Natural killer cell (primary cell): ENCODE measurements at regions not wholly inside any gene's neighbourhood (a gene's known extent, or its start where the extent isn't known, plus 50 kb on each side); places are given as distances from the start of the nearest gene placed in this dataset.

Experiments used
- ATAC-seq, 3 donors: fragments of 150-1000 bp in 2 of 3; fragments of 200-7000 bp in 1 of 3; cut with Tn5 transposase; 1 replicate in 1 of 3; 2 replicates in 2 of 3; pipeline ENCODE4 v1.10.0; 2021; ENCODE audit warnings: mild to moderate bottlenecking in 2 of 3, moderate library complexity in 2 of 3
- DNase-seq, 2 donors: peaks; one replicate each; pipeline versions ENCODE4 v3.0.0 to v3.0.0-alpha.2; 2013 to 2021; ENCODE audit warnings: mixed read lengths in 1 of 2
- H3K27ac ChIP-seq: one replicate; pipeline ENCODE4 v1.5.1; 2013; ENCODE audit warnings: mild to moderate bottlenecking, low read length
- H3K27me3 ChIP-seq: one replicate; pipeline ENCODE4 v1.6.1; 2013; ENCODE audit warnings: low read length; ENCODE audit not compliant: control insufficient read depth, insufficient read depth
- H3K36me3 ChIP-seq: one replicate; pipeline ENCODE4 v1.6.1; 2013; ENCODE audit warnings: low read length; ENCODE audit not compliant: control insufficient read depth, insufficient read depth
- H3K4me1 ChIP-seq: one replicate; pipeline ENCODE4 v1.6.1; 2013; ENCODE audit warnings: low read length; ENCODE audit not compliant: control insufficient read depth, insufficient read depth
- H3K4me3 ChIP-seq: one replicate; pipeline ENCODE4 v1.5.1; 2013; ENCODE audit warnings: low read length
- H3K9me3 ChIP-seq: one replicate; pipeline ENCODE4 v1.6.1; 2013; ENCODE audit warnings: low read length; ENCODE audit not compliant: control insufficient read depth, insufficient read depth
- H3K27ac Mint-ChIP-seq, 2 donors: one replicate each; pipeline ENCODE4 v1.8.0; 2022; ENCODE audit warnings: mild to moderate bottlenecking in 2 of 2, mixed read lengths in 2 of 2, moderate library complexity in 1 of 2
- H3K27me3 Mint-ChIP-seq, 2 donors: one replicate each; pipeline ENCODE4 v1.8.0; 2022; ENCODE audit warnings: low read depth in 2 of 2, mixed read lengths in 2 of 2
- H3K36me3 Mint-ChIP-seq: one replicate; pipeline ENCODE4 v1.8.0; 2022; ENCODE audit warnings: mixed read lengths
- H3K4me1 Mint-ChIP-seq, 2 donors: one replicate each; pipeline ENCODE4 v1.8.0; 2022; ENCODE audit warnings: mixed read lengths in 2 of 2
- H3K4me3 Mint-ChIP-seq: one replicate; pipeline ENCODE4 v1.8.0; 2022; ENCODE audit warnings: mild to moderate bottlenecking, moderate library complexity, mixed read lengths
- H3K9me3 Mint-ChIP-seq, 2 donors: one replicate each; pipeline ENCODE4 v1.8.0; 2022; ENCODE audit warnings: mixed read lengths in 2 of 2
- CTCF ChIP-seq: fragments of 200-600 bp; IDR thresholded peaks from one replicate; pipeline ENCODE4 v1.8.0; 2022; ENCODE audit warnings: antibody characterized with exemption
- WGBS: methylation state at CpG from one replicate; pipeline ENCODE4 v1.1.7; 2013; ENCODE audit warnings: missing lambda C conversion rate; ENCODE audit not compliant: insufficient coverage; 5-methylcytosine and 5-hydroxymethylcytosine counted together
- intact Hi-C: fragments of 100-400 bp; cut with micrococcal nuclease; formaldehyde crosslinking; loops from one replicate; pipeline ENCODE4 v1.14.2; 2022

DNA sequence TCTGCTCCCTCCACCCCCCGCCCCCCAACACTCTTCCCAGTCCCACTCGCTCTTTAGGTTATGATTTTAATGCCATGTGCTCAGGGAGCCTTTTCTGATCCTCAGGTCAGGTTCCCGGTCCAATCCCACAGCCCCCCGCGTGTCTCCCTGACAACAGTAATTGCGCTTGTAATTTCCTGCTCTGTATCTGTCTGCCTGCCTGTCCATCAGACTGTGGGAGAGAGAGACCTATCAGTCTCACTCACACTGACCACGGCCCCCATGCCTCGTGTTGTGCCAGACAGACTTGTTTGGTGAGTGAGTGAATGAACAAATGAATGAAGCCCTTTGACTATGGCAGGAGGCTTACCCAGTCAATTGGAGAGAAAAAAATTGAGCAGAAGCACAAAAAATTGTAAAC, 50.8 kb upstream of the ECE1 start:
- Histone ChIP-seq H3K27ac (no peak overlapping the region), H3K9me3 (no peaks in the 10 kb centered on the region), H3K27me3 (no peaks in the 10 kb centered on the region), H3K4me3 (no peak overlapping the region), H3K36me3 (no peaks in the 10 kb centered on the region), H3K4me1 (peaks cover 63% of the 10 kb centered on the region)
- ATAC-seq (no peak), DNase-seq (no peak)
- Mint-ChIP-seq H3K27ac (peak overlapping the region in 1 of 2 donors; percentile 9), H3K9me3 (no peaks in the 10 kb centered on the region), H3K36me3 (no peaks in the 10 kb centered on the region), H3K4me1 (peaks cover 54 to 81% of the 10 kb centered on the region in 2 donors), H3K27me3 (no peaks in the 10 kb centered on the region), H3K4me3 (no peak overlapping the region)
- TF ChIP-seq CTCF: no peak
- intact Hi-C loops: no loop called here
- WGBS: 78% methylated on average over 8 of the region's 8 CpGs

GRCh38 chr1:21340230-21340945, 50.1 kb upstream of the ECE1 start:
- Histone ChIP-seq H3K4me3 (no peak overlapping the region), H3K4me1 (peaks cover 64% of the 10 kb centered on the region), H3K27ac (no peak overlapping the region), H3K9me3 (no peaks in the 10 kb centered on the region), H3K36me3 (no peaks in the 10 kb centered on the region), H3K27me3 (no peaks in the 10 kb centered on the region)
- no peak for TF ChIP-seq CTCF
- Mint-ChIP-seq H3K27ac (no peak overlapping the region), H3K4me1 (peaks cover 56 to 87% of the 10 kb centered on the region in 2 donors), H3K4me3 (no peak overlapping the region), H3K27me3 (no peaks in the 10 kb centered on the region), H3K36me3 (no peaks in the 10 kb centered on the region), H3K9me3 (no peaks in the 10 kb centered on the region)
- 93% methylated on average over 13 of the region's 13 CpGs for WGBS
- intact Hi-C loops: no loop called here
- no peak for DNase-seq
- ATAC-seq: no peak
